UCSD-AML1 (cell line): ENCODE measurements at regions not wholly inside any gene's neighbourhood (a gene's known extent, or its start where the extent isn't known, plus 50 kb on each side); places are given as distances from the start of the nearest gene placed in this dataset.

Source experiments
- DNase-seq: peaks from one replicate; lab custom pipeline; 2025; ENCODE audit not compliant: unreplicated experiment; lab: John Stamatoyannopoulos, UW

GRCh38 chr4:96652821-96653220 lies 812.9 kb downstream of the PDHA2 start:
- no peak for DNase-seq

GRCh38 chr4:96654045-96654444 lies 814.2 kb downstream of the PDHA2 start:
- no peak for DNase-seq

- no peak for DNase-seq
Measured at GRCh38 chr4:96670381-96670780, 830.5 kb downstream of the PDHA2 start.

DNA sequence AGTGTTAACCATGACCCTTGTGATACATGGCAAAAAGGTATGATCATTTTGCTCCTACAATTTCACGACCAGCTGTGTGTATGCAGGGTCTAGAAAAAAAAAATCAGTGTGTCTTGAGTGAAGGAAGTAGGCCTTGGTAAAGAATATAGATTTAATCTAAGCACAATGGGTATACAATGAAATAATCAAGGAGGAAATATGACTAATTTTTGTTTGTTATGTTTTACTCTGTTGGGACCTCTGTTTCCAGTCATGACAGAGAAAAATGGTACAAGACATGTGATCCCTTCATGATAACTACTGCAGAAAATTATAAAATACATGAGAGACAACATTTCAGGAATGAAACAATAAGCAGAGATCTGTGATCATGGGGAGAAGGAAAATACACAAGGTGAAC lies 835.5 kb downstream of the PDHA2 start:
- no peak for DNase-seq

- no peak for DNase-seq
Measured at GRCh38 chr4:96675896-96676295, 836.0 kb downstream of the PDHA2 start.

DNA sequence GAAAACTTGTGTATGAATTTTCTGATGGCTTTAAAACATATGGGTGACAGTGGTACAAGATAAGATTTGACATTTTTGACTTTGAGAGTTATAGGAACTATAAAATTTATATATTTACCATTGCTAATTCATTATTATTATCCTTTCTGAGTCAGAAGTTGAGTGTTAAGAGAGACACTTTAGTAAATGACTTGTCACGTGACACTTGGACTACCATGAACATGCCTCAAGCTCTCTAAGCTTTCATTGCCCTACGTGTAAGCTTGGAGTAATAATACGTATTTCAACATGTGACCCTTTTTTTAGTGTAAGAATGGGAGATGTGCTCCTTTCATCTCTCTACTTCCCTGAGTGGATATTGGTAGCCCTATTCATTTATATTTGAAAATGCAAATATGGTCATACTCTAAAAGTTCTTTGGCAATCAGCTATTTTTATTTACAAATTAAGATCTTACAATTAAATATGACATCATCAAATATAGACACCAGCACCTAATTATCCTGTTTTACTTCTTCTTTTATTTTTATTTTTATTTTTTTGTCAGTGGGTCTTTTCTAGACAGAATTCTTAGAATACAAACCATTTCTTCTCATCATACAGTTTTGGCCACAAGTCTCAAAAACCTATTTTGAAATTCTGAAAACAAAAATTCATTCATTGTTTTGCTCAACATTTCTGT lies 837.0 kb downstream of the PDHA2 start:
- no peak for DNase-seq

DNA sequence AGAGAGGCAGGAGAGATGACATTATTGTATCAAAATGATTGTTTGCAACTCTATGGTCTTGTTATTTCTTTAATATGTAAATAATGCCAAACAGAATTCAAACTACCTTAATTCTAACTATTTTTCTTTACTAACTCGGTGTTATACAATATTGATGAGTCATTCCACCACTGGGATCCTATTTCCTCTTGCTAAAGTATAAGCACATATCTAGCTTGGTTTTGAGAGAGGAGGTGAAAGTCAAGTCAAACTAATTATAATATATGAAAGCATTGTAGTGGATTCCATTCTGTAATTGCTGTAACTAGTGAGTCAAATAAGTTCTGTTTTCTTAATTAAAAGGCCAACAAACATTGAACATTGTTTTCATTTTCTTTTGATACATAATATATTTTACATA lies 837.6 kb downstream of the PDHA2 start:
- DNase-seq: no peak

GRCh38 chr4:96681218-96681617 lies 841.3 kb downstream of the PDHA2 start:
- no peak for DNase-seq

DNA sequence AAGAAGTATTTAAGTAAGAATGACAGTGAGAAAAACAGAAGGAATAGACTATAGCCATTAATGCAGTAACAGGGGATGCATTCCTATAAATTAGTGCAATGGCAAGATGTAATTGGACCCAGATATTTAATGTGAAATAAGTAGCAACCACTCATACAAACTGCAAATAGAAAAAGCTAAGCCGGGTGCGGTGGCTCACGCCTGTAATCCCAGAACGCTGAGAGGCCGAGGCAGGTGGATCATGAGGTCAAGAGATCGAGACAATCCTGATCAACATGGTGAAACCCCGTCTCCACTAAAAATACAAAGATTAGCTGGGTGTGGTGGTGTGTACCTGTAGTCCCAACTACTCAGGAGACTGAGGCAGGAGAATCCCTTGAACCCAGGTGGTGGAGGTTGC lies 845.8 kb downstream of the PDHA2 start:
- no peak for DNase-seq

DNA sequence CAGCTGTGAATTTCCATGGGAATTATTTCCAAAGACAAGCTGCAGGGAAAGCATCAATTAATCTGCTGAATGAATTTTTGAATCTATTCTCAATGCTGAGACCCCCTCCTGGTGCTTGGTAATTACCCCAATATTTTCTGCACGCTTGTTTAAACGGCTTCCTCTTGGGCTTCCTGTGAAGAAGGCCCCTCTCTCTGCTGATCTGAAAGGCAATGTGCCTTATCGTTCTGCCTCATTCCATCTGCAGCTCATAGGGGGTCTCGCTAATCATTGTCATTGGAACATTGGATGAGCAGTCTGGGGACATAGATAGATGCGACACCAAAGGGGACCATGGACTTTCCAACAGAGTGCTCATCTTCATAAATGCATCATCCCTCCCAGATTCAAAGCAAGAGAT lies 851.6 kb downstream of the PDHA2 start:
- DNase-seq: no peak

DNA sequence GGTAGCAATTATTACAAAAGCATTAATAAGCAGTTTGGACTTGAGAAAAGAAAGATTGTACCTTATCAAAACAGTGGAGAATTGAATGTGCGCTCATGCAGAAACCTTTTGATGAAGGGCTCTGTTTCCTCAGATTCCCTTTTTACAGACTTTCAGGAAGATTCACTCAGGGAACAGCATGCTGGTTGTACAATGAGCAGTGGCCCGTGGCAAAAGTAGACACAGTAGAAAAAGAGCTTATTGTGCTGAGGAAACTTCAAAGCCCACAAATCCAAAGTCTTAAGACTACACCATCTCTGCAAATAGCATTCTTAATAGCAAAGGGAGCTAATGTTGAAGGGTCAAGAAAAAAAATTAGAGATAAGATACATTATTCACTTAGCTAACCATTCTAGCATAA lies 858.9 kb downstream of the PDHA2 start:
- DNase-seq: no peak

- DNase-seq: no peak
Measured at GRCh38 chr4:96703265-96703664, 863.4 kb downstream of the PDHA2 start.

GRCh38 chr4:96708766-96709165 lies 868.9 kb downstream of the PDHA2 start:
- no peak for DNase-seq

DNA sequence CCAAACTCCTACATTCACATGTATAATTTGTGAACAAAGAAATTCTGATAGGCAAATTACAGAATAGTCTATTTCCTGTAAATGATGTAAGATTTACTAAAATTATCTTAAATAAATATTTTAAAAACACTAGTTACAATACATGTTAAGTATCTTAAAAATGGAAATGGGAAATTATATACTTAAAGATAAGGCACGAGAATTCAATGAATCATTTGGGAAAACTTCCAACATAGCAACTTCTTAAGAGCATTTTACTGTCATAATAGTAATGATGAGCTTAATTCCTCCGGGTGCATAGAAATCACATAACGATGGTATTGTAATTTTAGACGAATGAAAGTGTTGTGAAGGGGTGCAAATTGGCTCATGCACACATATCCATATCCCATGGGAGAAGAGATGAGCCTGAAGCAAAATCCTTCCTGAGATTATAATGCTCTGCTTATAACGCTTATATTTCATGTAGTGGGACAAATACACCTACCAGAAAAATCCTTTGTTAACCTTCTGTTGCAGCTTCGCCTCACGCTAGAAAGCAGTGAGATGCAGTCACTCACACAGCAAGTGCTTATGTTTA lies 873.5 kb downstream of the PDHA2 start:
- no peak for DNase-seq

- no peak for DNase-seq
Measured at GRCh38 chr4:96729641-96730040, 889.7 kb downstream of the PDHA2 start.

GRCh38 chr4:96730432-96730831 lies 890.5 kb downstream of the PDHA2 start:
- no peak for DNase-seq

- no peak for DNase-seq
Measured at GRCh38 chr4:96736352-96736889, 896.5 kb downstream of the PDHA2 start.

GRCh38 chr4:96739101-96739500 lies 899.2 kb downstream of the PDHA2 start:
- no peak for DNase-seq

DNA sequence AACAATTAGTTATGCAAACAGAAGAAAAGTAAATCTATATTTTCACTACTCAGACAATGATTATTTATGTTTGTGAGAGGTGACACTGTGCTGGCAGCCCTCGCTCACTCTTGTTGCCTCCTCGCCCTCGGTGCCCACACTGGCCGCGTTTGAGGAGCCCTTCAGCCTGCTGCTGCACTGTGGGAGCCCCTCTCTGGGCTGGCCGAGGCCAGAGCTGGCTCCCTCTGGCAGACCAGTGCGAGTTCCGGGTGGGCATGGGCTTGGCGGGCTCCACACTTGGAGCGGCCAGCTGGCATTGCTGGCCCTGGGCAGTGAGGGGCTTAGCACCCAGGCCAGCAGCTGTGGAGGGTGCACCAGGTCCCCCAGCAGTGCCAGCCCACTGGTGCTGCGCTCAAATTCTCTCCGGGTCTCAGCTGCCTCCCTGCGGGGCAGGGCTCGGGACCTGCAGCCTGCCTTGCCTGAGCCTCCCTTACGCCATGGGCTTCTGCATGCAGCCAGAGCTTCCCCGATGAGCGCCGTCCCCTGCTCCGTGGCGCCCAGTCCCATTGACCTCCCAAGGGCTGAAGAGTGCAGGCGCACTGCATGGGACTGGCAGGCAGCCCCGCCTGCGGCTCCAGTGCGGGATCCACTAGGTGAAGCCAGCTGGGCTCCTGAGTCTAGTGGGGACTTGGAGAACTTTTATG lies 902.6 kb downstream of the PDHA2 start:
- DNase-seq: no peak

GRCh38 chr4:96744676-96745075 lies 904.8 kb downstream of the PDHA2 start:
- DNase-seq: no peak

- DNase-seq: no peak
Measured at GRCh38 chr4:96753216-96753615, 913.3 kb downstream of the PDHA2 start.
